RWPE1 (cell line): ENCODE measurements at regions not wholly inside any gene's neighbourhood (a gene's known extent, or its start where the extent isn't known, plus 50 kb on each side); places are given as distances from the start of the nearest gene placed in this dataset.
"Not testable (repeated sequence)": the region's sequence is repeated elsewhere in the genome, so short reads cannot be mapped to it uniquely, and the experiment has no call there.

Experiments
- CTCF ChIA-PET: fragments of 350-600 bp; sonication (Branson Sonifier 250); formaldehyde crosslinking; extraction: SDS; loops from one replicate; lab custom pipeline; 2021; lab: Yijun Ruan, JAX
- POLR2A ChIA-PET: fragments of 400-600 bp; formaldehyde crosslinking; extraction: SDS; loops from one replicate; lab custom pipeline; 2020; ENCODE audit warnings: antibody characterized with exemption; ENCODE audit not compliant: low non-redundant PET; lab: Yijun Ruan, JAX
- DNase-seq: peaks from one replicate; pipeline ENCODE4 v3.0.0; 2012; ENCODE audit warnings: low spot score
- H3K27ac ChIP-seq: fragments of 450-650 bp; 2 replicates; pipeline ENCODE4 v1.5.1; 2017

GRCh38 chr16:29062235-29062634, 77.4 kb downstream of the LAT start:
- CTCF ChIA-PET, H3K27ac ChIP-seq, POLR2A ChIA-PET, DNase-seq: not testable (repeated sequence)

- POLR2A ChIA-PET, CTCF ChIA-PET, DNase-seq, H3K27ac ChIP-seq: not testable (repeated sequence)
Observed at GRCh38 chr16:29061467-29061921, 76.6 kb downstream of the LAT start.

- CTCF ChIA-PET, POLR2A ChIA-PET, DNase-seq, H3K27ac ChIP-seq: not testable (repeated sequence)
Observed at GRCh38 chr16:29060022-29060810, 75.4 kb downstream of the LAT start.

- H3K27ac ChIP-seq, DNase-seq, CTCF ChIA-PET, POLR2A ChIA-PET: not testable (repeated sequence)
Observed at GRCh38 chr16:29059575-29059974, 74.7 kb downstream of the LAT start.
